ENCODE measurements at regions not wholly inside any gene's neighbourhood (a gene's known extent, or its start where the extent isn't known, plus 50 kb on each side); places are given as distances from the start of the nearest gene placed in this dataset.
A peak's percentile ranks its signal among the peaks of the same experiment; 100 is the strongest.
"Not testable (repeated sequence)": the region's sequence is repeated elsewhere in the genome, so short reads cannot be mapped to it uniquely, and the experiment has no call there.

GRCh38 chr15:35209838-35210237, 124.7 kb upstream of the NANOGP8 start:
- no peak for DNase-seq (ENCODE audit: low read depth)

- no peak for DNase-seq (ENCODE audit: low read depth)
Measured at GRCh38 chr15:35208353-35208752, 123.3 kb upstream of the NANOGP8 start.

- no peak for DNase-seq (ENCODE audit: low read depth)
Measured at GRCh38 chr15:35206060-35206675, 121.1 kb upstream of the NANOGP8 start.

GRCh38 chr15:35198197-35198596, 113.1 kb upstream of the NANOGP8 start:
- DNase-seq (ENCODE audit: low read depth): no peak

DNA sequence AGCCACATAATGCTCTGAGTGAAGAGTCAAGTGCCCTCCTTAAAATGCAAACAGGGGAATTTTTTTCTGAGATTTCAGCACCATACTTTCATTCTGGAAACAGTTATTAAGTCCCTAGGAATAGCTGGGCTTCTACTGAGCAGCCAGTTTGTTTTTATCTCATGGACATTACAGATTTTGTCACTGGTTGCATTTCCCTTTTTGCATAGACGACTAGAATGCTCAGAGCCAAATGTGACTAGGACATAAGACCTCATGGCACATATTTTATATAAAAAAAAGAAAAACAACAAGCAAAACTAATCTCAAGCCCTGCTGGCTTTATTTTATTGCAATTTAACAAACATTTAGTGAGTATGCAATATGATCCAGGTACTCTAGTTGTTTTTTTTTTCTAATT, 112.7 kb upstream of the NANOGP8 start:
- no peak for DNase-seq (ENCODE audit: low read depth)

DNA sequence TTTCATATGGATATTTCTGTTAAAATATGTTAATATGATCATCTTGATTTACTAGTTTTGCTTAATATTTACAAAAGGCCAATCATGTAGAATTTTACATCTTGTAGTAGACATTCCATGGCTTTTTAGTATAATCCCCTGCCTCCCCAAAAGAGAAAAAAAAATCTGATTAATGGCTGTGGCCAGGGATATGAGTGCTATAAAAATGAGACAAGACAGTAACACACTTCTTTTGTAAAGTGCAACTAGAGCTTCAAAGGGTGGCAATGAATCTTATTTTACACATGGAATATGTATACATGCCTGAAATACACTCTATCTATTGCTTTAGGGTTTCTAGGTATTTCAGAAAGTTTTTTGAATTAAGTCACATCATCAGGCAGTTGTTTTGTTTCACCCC, 112.2 kb upstream of the NANOGP8 start:
- no peak for DNase-seq (ENCODE audit: low read depth)

DNA sequence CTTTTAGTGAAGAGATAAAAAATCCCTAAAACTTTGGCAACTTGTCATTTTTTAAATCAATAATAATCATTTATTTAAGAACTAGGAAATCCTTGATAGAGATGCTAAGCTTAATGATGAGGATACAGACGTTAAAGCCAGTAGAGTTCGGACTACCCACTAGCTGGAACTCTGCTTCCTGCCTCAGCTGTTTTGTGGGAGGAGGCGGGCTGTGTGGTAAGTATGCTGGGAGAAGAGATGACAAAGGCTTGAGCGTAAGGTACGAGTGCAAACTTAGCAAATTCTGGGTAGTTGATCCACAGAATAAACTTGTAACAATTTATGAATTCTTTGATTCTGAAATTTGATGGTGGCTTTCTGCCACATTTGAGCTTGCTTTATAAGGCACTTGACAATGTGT, 111.2 kb upstream of the NANOGP8 start:
- no peak for DNase-seq (ENCODE audit: low read depth)

- no peak for DNase-seq (ENCODE audit: low read depth)
Measured at GRCh38 chr15:35195649-35196048, 110.6 kb upstream of the NANOGP8 start.

- no peak for DNase-seq (ENCODE audit: low read depth)
Measured at GRCh38 chr15:35195031-35195430, 109.9 kb upstream of the NANOGP8 start.

GRCh38 chr15:35194296-35194695, 109.2 kb upstream of the NANOGP8 start:
- no peak for DNase-seq (ENCODE audit: low read depth)

- no peak for DNase-seq (ENCODE audit: low read depth)
Measured at GRCh38 chr15:35191783-35192182, 106.7 kb upstream of the NANOGP8 start.

- DNase-seq (ENCODE audit: low read depth): no peak
Measured at GRCh38 chr15:35186346-35186745, 101.3 kb upstream of the NANOGP8 start.

DNA sequence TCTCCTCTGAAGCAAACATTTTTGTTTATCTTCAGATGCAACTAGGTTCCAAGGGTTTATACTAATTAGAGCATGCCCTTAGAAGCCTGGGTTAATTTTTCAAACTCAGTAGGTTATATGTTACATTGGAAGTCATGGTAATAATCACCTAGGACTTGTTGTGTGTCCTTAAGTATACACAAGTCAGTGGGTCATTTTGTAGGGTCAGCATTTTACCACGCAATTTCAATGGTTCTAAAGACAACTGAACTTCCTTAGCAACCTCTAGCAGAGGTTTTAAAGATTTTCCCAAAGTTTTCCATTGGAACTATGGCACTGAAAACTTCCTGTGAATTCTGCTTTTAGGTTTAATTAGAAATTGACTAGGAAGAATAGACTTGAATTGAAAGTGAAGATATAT, 99.6 kb upstream of the NANOGP8 start:
- no peak for DNase-seq (ENCODE audit: low read depth)

- no peak for DNase-seq (ENCODE audit: low read depth)
Measured at GRCh38 chr15:35182841-35183479, 97.9 kb upstream of the NANOGP8 start.

DNA sequence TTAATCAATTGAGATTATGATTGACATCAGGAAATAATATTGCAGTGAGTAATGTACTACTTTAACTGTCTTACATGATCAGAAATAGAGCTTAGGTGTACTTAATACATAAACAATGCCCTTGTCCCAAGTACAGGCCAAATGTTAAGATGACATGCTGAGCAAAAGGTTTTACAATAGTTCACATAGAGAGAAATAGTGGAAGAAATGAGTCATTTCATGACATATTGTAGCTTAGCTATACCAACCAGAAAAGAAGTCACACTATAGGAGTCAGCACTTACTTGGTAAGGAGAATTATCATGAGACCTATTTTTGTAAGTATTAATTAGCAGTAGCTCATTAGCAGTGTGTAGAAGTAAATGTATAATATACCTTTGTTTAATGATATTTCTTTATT, 96.4 kb upstream of the NANOGP8 start:
- no peak for DNase-seq (ENCODE audit: low read depth)

- DNase-seq (ENCODE audit: low read depth): no peak
Measured at GRCh38 chr15:35179739-35180138, 94.6 kb upstream of the NANOGP8 start.

GRCh38 chr15:35178186-35178585, 93.1 kb upstream of the NANOGP8 start:
- not testable (repeated sequence) for DNase-seq (ENCODE audit: low read depth)

- no peak for DNase-seq (ENCODE audit: low read depth)
Measured at GRCh38 chr15:35174948-35175347, 89.9 kb upstream of the NANOGP8 start.

- DNase-seq (ENCODE audit: low read depth): no peak
Measured at GRCh38 chr15:35173444-35174118, 88.5 kb upstream of the NANOGP8 start.

- DNase-seq (ENCODE audit: low read depth): no peak
Measured at GRCh38 chr15:35170207-35170606, 85.1 kb upstream of the NANOGP8 start.

- peak; percentile 43 for DNase-seq (ENCODE audit: low read depth)
Measured at GRCh38 chr15:35168464-35168863, 83.4 kb upstream of the NANOGP8 start.

GRCh38 chr15:35167675-35168074, 82.6 kb upstream of the NANOGP8 start:
- DNase-seq (ENCODE audit: low read depth): no peak

DNA sequence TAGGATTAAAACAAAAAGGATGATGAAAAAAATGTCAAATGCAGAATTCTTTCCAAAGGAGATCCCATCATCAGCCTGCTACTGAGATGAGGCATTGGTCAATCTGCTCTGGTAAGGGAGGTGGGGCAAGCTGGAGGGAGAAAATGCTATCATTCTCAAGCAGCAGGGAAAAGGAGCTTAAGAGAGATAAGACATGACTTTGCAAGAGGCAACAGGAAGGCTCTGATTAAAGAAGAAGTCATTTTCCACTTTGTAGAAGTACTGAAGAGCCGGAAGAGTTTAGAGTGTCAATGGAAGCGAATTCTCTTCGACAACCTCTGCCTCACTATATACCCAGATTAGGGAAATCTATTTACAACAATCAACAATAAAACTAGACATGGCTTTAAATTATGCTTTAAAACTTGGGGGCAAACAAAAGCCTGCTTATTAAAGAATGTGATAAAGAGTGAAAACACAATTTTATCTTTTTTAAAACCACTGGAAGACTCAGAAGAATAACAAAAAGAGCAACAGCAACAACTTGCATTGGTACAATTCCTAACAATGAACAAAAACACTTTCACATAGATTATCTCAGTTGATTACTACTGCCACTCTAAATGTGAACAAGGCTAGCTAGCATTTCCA, 81.8 kb upstream of the NANOGP8 start:
- no peak for DNase-seq (ENCODE audit: low read depth)
